Stimulated activated CD4-positive, alpha-beta T cell treated with anti-CD3 and anti-CD28 coated beads, Interleukin-12 subunit alpha, Interleukin-12 subunit beta, amount 100 ng/mL, for 48 hours (primary cell): ENCODE measurements at regions not wholly inside any gene's neighbourhood (a gene's known extent, or its start where the extent isn't known, plus 50 kb on each side); places are given as distances from the start of the nearest gene placed in this dataset.

ENCODE experiments used
- DNase-seq, 3 donors: peaks; one replicate each; pipeline ENCODE4 v3.0.0-alpha.2; 2020; ENCODE audit warnings: low read depth in 2 of 3, low spot score in 1 of 3

- no peak for DNase-seq
Measured at GRCh38 chr2:123036300-123036699, 988.8 kb upstream of the CNTNAP5 start.

DNA sequence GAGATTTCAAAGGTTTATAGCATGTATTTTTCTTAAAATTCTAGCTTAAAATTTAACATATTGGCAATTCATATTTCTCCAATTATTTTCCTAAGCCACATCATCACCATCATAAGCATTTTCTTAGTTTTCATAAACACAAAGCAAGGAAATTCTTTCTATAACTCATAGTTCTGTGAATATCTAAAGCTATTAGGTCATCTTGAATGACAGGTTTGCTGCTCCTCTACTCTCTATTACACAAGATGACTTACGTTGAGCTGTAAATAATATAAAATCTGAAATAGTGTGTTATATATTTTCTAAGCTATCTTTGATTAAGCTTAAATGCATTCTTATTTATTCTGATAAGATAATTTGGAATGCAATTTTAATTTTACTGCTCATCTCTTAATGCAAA is 984.6 kb upstream of the CNTNAP5 start:
- DNase-seq, result no peak

DNA sequence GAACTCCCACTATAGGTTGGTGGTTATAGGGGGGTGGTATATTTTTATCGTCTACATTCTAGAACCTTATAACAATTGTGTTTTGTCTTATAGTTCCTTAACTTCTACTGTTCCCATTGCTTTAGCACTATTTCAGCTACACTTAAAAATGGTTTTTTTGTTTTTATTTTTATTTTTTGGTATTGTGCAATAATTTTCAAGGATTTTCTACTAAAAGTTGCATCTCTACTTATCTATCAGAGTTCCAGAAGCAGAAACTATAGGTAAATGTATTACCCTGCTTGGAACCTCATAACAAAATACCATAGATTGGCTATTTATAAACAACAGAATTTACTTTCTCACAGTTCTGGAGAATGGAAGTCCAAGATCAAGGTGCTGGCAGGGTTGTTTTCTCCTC is 981.6 kb upstream of the CNTNAP5 start:
- DNase-seq, result no peak

GRCh38 chr2:123045713-123046112 is 979.4 kb upstream of the CNTNAP5 start:
- no peak for DNase-seq

DNA sequence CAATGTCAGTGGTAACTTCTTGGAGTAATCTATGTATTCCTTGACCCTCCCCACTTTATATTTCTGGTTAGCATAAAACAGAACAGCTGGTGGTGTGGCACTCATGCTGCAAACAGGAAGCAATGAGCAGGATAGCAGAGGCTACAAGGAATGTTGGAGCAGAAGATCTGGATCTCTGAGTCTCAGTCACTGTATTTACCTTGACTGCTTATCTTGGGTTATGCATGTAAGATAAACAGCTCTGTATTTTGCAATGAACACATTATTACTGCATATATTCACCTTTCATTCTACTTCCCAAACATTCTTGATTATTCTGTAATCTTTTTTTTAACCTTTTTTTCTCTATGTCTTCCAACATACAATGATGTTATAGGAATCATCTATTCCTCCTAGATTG is 977.9 kb upstream of the CNTNAP5 start:
- DNase-seq, result no peak

DNA sequence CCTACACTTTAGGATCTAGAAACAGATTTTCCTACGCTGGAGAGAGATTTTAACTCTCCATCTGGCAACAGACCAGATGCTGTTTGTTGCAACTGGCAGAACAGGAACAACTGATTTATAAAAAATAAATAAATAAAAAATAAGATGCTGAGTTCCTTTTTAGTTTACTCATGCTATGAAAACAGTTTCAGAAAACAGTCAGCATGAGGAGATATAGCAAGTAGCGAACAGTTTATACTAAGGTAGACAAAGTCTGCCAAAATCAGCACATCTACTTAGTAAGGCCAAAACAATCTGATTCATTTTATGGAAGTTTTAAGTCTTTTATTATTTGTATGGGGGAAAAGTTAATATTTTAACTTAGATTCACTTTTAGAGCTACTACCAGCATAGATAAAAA is 974.0 kb upstream of the CNTNAP5 start:
- DNase-seq, result no peak

GRCh38 chr2:123061534-123061933 is 963.6 kb upstream of the CNTNAP5 start:
- DNase-seq, result no peak

DNA sequence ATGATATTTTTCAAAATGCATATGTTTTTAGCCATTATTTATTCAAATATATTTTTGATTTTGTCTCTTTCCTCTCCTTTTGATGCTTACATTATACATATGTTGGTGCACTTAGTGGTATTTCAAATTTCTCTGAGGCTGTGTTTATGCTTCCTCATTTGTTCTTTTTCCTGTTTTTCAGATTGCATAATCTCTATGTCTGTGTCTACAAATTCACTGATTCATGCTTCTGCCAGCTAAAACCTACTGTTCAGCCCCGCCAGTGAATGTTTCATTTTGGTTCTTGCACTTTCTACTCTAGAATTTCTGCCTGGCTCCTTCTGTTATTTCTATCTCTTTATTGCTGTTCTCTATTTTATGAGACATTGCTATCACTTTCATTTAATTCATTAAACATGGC is 951.7 kb upstream of the CNTNAP5 start:
- no peak for DNase-seq

DNA sequence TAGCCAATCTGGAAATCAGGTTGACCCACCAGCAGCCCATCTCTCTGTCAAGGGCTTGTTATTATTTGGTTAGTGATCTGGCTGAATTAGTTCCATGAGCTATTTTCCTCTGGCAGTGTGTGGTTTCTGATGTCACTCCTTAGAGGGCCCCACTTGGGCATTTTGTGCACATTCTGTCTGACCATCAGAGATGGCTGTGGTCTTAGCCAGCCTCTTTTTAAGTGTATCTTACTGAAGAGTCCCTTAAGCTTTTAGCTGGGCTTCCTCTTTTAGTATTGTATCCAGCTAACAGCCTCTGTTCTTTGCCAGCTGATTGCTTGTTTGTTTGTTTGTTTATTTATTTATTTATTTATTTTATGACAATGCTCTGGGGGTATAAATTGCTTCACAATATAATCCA is 951.1 kb upstream of the CNTNAP5 start:
- no peak for DNase-seq

GRCh38 chr2:123077101-123077500 is 948.0 kb upstream of the CNTNAP5 start:
- no peak for DNase-seq

GRCh38 chr2:123080331-123080730 is 944.8 kb upstream of the CNTNAP5 start:
- DNase-seq, result no peak

- DNase-seq, result no peak
Measured at GRCh38 chr2:123085484-123085883, 939.6 kb upstream of the CNTNAP5 start.

DNA sequence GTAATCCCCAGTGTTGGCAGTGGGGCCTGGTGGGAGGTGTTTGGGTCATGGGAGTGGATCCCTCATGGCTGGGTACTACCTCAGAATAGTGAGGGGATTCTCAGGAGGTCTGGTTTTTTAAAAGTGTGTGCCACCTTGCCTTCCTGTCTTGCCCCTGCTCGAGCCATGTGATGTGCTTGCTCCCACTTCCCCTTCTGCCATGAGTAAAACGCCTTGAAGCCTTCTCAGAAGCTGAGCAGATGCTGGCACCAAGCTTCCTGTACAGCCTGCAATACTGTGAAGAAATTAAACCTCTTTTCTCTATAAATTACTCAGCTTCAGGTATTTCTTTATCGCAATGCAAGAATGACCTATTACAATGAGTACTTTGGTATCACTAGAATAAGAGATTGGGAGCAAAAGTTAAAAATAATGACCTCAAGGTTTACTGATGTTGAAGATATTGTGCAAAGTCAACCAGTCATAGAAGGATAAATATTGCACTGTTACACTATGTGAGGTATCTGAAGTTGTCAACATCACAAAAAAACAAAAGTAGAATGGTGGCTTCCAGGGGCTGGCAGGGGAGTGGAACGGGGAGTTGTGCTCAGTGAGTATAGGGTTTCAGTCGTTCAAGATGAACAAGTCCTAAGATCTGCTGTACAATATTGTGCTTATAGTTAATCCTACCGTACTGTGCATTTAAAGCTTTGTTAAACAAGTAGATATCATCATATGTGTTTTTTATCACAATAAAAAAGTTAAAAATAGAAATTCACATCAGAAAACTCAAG is 938.3 kb upstream of the CNTNAP5 start:
- no peak for DNase-seq

GRCh38 chr2:123091471-123091870 is 933.6 kb upstream of the CNTNAP5 start:
- DNase-seq, result no peak

DNA sequence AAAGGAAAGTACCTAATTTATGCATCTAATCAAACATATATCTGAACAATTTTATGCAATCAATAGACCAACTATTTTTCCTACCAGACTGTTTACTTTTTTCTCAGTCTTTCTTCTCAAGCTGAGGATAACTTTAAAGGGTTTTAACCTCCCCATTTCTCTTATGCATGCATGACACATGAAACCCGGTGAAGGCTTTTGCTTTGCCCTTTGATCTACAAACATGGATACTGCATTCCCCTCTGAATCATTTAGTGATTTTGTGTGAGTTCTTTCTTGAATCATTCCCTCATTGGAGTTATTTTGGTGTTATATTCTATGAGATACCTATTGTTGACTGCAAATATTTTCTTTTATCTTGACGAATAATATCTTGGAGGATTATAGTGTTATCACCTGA is 931.9 kb upstream of the CNTNAP5 start:
- no peak for DNase-seq

- no peak for DNase-seq
Measured at GRCh38 chr2:123095219-123095835, 929.8 kb upstream of the CNTNAP5 start.

DNA sequence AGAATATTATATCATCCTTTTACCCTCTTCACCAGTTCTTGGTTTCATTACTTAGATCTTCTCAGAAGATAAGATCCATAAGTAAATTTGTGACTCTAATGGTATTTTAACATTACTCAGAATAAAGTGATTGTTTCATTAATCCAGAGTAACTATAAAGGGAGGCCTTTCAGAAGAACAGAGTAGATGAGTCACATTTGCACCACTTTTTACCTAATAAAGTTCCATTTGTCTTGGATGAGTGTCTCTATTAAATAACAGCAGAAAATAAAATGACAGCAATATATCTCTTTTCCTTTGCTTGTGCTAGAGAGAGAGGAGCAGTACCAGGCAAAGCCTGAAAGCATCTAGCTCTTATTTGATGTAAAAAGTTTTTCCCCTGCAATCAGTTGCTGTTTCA is 926.5 kb upstream of the CNTNAP5 start:
- no peak for DNase-seq

GRCh38 chr2:123101434-123101833 is 923.7 kb upstream of the CNTNAP5 start:
- no peak for DNase-seq

DNA sequence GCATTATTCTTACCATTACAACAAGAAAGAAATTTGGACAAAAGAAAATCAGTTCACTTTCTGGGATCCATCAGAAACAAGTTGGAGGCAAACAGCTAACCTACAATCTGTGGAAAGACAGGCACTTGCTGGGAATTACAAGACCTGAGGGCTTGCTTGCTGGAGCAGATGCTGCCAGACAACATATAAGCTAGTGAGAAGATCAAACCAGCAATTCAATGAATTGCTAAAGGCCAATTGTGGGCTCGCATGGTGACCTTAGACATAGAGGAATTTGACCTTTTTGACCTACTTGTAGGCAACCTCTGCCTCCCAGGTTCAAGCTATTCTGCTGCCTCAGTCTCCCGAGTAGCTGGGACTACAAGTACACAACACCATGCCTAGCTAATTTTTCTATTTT is 921.2 kb upstream of the CNTNAP5 start:
- no peak for DNase-seq

DNA sequence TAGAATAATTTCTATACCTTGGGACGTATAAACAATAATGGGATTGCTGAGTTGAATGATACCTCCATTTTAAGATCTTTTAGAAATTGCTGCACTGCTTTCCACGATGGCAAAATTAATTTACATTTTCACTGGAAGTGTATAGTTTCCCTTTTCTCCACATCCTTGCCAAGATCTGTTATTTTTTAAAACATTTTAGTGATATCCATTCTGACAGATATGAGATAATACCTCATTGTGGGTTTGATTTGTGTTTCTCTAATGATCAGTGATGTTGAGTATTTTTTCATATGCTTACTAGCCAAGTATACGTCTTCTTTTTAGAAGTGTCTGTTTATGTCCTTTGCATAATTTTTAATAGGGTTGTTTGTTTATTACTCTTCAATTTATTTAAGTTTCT is 908.5 kb upstream of the CNTNAP5 start:
- no peak for DNase-seq

DNA sequence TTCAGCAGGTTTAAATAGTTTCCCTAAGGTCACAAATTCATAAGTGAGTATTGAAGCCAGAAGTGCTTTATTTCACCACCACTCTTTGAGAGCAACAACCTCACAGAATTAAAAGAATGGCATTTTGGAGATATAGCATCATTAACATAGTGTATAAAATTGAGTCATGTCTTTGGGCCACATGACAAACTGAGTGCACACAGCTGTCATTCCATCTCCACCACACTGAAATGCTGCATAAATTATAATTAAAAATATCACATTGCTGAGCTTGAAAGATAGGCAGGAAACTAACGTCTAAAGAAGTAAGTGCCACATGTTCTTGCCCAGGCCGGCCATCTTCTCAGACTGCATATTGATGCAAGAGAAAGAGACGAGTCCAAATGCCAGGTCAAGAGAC is 897.9 kb upstream of the CNTNAP5 start:
- no peak for DNase-seq

DNA sequence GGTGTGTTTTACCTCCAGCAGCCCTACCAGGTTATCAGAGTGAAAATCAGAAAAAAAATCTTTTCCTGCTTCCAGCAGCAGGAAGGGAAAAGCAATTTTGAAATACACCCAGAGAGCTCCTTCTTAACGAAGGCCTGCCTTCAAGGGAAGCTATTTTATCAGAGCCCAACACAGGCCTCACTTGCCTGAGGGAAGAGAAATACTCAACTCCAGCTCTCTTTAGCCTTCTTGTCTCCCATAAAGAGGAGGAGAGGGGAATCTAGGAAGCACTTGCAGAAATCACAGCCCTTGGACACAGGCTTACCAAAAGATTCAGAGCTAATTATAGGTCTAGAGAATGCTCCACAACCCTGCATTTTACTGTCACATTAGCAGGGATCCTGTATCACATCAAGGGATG is 896.1 kb upstream of the CNTNAP5 start:
- no peak for DNase-seq

- no peak for DNase-seq
Measured at GRCh38 chr2:123136419-123136818, 888.7 kb upstream of the CNTNAP5 start.
